CMK (cell line): ENCODE measurements at regions not wholly inside any gene's neighbourhood (a gene's known extent, or its start where the extent isn't known, plus 50 kb on each side); places are given as distances from the start of the nearest gene placed in this dataset.
"Not testable (repeated sequence)": the region's sequence is repeated elsewhere in the genome, so short reads cannot be mapped to it uniquely, and the experiment has no call there.

ENCODE experiments used
- DNase-seq: peaks from one replicate; pipeline ENCODE4 v3.0.0-alpha.2; 2010; ENCODE audit warnings: low read depth

GRCh38 chr13:18663222-18663621 lies 518.4 kb downstream of the TUBA3C start:
- not testable (repeated sequence) for DNase-seq

- DNase-seq = not testable (repeated sequence)
Measured at GRCh38 chr13:18643644-18644172, 537.9 kb downstream of the TUBA3C start.

- not testable (repeated sequence) for DNase-seq
Measured at GRCh38 chr13:18628928-18629327, 552.7 kb downstream of the TUBA3C start.

- DNase-seq = no peak
Measured at GRCh38 chr13:18628428-18628827, 553.2 kb downstream of the TUBA3C start.

GRCh38 chr13:18624061-18624460 lies 557.6 kb downstream of the TUBA3C start:
- not testable (repeated sequence) for DNase-seq

- not testable (repeated sequence) for DNase-seq
Measured at GRCh38 chr13:18618442-18618841, 563.2 kb downstream of the TUBA3C start.

GRCh38 chr13:18610476-18610875 lies 571.1 kb downstream of the TUBA3C start:
- not testable (repeated sequence) for DNase-seq

GRCh38 chr13:18609371-18609770 lies 572.3 kb downstream of the TUBA3C start:
- DNase-seq = not testable (repeated sequence)

- DNase-seq = not testable (repeated sequence)
Measured at GRCh38 chr13:18608851-18609250, 572.8 kb downstream of the TUBA3C start.

GRCh38 chr13:18600366-18600765 lies 581.3 kb downstream of the TUBA3C start:
- DNase-seq = not testable (repeated sequence)

- DNase-seq = not testable (repeated sequence)
Measured at GRCh38 chr13:18599791-18600211, 581.8 kb downstream of the TUBA3C start.

- not testable (repeated sequence) for DNase-seq
Measured at GRCh38 chr13:18598543-18598942, 583.1 kb downstream of the TUBA3C start.

GRCh38 chr13:18597940-18598339 lies 583.7 kb downstream of the TUBA3C start:
- DNase-seq = not testable (repeated sequence)

- not testable (repeated sequence) for DNase-seq
Measured at GRCh38 chr13:18577103-18577502, 604.5 kb downstream of the TUBA3C start.

GRCh38 chr13:18567890-18568289 lies 613.7 kb downstream of the TUBA3C start:
- DNase-seq = not testable (repeated sequence)
